ENCODE measurements at regions not wholly inside any gene's neighbourhood (a gene's known extent, or its start where the extent isn't known, plus 50 kb on each side); places are given as distances from the start of the nearest gene placed in this dataset.

DNA sequence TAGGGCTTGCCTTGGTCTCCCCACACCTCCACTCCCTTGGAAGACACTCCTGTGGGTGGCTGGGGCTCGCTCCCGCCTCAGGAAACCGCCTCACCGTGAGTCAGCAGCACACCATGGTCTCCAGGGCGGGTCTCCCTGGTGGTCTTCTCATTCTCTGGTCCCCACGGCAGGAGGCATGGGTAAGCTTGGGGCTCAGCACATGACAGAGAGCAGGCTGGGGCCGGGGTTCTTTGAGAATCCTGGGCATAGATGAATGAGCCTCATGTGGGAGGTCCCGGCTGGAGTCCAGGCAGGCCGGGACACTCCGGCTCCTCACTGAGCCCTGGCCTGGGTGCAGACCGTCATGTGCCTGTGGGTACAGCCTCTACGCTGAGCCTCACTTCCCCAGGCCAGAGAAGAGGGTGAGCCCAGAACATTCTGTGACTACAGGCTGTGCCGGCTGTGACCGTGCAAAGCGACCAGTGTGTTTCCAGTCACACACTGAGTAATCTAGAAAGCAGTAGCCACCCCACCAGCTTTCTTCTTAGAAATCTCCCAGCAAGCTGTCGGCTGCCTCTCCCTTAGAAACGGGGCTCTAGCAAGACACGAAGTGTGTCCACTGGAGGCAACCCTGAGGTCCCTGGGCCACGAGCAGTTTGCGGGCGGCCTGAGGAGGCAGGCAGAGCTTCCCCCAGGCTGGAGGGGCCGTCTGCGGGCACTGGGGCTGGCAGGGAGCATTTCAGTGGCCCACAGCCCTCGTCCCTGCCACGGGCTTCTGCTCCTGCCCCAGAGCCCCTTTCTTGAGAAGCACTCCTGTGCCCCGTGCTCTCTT is 93.1 kb downstream of the RHOB start:
- TF ChIP-seq EGR1 (IDR thresholded peaks at IDR 0.05) (no peak), CREB1 (IDR thresholded peaks at IDR 0.05; ENCODE audit: low read depth) (no peak), MAX (IDR thresholded peaks at IDR 0.05) (no peak), EP300 (IDR thresholded peaks at IDR 0.05; ENCODE audit: borderline replicate concordance) (no peak), NFIC (IDR thresholded peaks at IDR 0.05) (no peak), REST (IDR thresholded peaks at IDR 0.05; ENCODE audit: low read depth) (no peak)
